HG02870 (cell line): ENCODE measurements at regions not wholly inside any gene's neighbourhood (a gene's known extent, or its start where the extent isn't known, plus 50 kb on each side); places are given as distances from the start of the nearest gene placed in this dataset.

Source experiments
- ATAC-seq: cut with Tn5 transposase; IDR thresholded peaks from one replicate; pipeline ENCODE4 v1.9.1; 2021; ENCODE audit warnings: mild to moderate bottlenecking, moderate library complexity; ENCODE audit not compliant: unreplicated experiment

DNA sequence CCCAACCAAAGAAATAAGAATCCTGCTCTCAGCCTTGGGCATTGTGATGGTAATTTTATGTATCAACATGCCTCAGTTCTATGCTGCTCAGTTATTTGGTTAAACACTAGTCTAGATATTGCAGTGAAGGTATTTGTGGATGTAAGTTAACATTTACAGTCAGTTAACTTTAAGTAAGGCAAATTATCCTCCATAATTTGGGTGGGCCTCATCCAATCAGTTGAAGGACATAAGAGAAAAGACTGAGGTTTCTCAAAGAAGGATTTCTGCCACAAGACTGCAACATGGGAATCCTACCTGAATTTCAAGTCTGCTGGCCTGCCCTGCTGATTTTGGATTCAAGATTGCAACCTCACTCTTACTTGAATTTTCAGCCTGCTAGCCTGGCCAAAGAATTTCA lies 975.5 kb upstream of the ACVR2A start:
- ATAC-seq = no peak

- no peak for ATAC-seq
Observed at GRCh38 chr2:146868051-146868450, 976.8 kb upstream of the ACVR2A start.

DNA sequence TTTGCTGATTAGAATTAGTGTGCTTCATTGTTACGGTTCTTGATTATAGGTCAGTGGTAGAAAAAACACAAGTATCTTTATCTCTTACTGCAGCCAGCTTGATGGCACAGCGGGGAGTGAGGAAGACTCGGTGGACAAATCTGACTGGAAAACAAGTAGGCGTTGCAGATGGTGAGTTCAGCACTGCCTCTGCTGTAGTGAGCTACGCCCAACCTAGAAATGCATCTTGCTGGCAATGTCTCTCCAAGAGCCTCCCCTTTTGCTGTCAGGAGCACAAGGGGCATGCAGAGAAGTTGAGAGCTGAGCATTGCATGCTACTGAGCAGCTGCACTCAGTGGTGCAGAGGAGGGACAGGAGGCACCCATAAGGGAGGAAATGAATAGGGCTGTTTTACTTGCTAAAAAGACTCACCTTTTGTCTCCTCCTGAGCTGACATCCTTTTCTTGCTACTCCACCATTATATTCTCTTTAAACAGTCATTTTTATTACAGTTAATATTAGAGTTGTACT lies 977.3 kb upstream of the ACVR2A start:
- ATAC-seq = no peak

DNA sequence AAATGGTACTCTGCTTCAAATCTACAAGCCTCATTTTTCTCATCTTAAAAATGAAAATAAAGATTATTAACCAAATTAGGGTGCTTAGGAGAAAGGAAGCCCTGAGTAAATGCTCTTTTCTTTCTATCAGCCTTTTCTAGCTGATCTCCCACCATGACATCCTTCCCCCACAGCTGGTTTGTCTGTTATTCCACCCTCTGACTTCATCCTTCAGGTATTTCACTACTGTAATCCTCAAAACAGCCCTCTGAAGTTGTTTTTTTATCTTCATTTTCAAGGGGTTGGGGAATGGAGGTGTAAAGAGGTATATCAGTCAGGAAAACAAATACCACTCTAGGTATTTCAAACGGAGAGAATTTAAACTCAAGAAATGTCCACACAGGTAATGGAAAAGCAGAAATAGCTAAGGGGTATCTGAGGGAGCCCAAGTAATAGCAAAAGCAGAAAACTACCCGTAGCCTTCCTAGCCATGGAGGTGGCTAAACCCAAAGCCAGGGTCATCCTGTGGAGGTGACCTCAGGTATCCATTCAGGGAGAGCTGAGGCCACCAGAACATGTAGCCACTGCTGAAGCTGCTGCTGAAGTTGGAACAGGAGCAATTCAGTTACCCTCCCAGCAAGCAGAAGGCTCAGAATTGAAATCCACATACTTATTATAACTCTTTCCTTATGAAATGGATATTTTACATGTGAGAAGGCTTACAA lies 990.9 kb upstream of the ACVR2A start:
- no peak for ATAC-seq

DNA sequence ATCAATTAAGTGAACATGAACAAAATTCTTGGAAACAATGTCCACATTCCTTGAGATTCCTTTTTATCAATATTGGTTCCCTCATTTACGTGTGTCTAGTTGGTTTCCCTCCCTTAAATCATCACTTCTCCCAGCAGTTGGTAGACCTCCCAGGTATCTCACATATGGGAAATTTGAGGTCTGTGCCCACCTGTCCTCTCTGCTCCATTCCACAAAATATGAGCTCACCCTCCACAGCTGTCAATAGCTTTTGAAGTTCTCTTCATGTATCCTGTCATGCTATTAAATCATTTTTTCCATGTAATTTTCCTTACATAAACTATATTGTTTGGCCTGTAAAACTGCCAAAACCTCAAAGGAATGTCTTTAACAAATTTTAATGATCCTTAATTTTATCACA lies 992.2 kb upstream of the ACVR2A start:
- ATAC-seq = no peak

DNA sequence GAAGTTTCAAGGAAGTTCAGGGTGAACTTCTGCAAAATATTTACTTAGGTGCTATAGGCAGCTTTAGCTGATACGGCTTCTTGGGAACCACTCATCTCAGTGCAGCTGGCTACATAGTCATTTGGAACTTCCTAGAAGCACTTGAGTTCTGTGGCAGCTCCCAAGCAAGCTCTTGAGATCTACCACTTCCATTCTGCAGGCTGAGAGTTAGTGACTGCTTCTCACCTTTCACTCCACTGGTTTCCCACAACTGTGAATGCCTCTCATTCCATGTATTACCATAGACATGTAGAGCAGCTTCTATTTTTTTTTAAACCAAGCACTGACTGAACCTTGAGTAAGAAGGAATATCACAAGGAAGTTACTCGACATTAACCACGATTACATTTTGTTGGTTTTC lies 994.1 kb upstream of the ACVR2A start:
- ATAC-seq = no peak

DNA sequence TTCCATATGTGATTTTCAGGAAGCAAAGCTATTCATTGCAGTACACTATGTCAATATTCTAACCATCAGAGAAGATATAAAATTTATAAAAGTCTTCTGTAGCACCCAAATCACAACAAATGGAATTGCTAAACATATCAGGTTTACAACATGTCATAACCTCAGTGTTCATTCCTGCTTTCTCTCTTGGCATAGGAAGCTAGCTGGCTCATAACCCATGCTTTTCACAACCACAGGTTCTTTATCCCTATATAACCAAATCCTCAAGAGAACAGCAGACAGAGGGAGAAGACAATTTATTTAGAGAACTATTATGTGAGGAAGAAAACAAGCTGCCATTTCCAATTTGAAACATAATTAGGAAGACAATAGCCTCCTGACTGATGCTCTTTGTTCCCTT lies 997.0 kb upstream of the ACVR2A start:
- no peak for ATAC-seq

DNA sequence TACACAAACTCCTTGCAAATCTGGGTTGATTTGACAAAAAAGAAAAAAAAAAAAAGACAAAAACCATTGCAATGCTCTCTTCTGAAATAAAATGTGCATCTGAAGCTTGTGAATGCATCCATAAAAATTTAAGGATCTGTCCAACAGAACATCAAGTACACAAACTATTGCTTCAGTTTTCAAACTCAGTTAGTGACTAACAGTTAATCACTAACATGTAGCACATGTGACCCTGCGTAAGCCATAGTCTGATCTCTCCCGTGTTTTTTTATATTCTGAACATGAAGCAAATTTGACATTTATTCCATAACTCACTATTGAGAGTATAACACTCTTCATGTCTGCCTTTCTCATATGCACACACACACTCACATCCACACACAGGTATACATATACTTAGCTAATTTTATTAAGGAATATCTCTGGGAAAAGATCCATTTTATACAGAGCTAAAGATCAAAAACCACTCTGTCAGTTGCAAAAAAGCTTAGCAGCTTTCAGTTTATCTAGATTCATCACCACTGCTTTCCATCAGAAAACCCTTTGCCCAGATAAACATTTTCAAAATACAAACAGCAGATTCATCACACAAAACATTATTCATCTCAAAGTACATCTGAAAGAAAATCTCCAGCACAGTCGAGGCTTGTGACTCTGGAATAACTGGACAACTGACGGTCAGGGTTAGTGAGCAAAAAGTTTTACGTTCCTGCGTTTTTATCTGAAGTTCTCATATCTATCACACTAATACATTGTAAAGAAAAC lies 1000.4 kb upstream of the ACVR2A start:
- no peak for ATAC-seq

DNA sequence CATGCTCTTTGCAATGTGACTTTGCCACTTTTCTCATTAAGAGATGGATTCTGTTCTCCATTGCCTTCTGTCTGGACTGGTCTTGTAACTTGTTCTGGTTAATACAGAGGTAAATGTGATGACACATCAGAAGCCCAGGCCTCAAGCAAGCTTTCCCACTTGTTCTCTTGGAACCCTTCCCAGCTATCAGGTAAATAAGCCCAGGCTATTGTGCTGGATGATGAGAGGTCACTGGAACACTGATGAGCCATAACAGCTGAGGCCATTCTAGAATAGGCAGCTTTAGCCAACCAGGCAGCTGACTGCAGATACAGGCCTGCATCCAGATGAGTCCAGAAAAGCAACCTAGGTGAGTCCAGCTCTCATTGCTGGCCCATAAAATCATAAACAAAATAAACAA lies 1007.0 kb upstream of the ACVR2A start:
- ATAC-seq = no peak

GRCh38 chr2:146826388-146826787 lies 1018.4 kb upstream of the ACVR2A start:
- no peak for ATAC-seq

DNA sequence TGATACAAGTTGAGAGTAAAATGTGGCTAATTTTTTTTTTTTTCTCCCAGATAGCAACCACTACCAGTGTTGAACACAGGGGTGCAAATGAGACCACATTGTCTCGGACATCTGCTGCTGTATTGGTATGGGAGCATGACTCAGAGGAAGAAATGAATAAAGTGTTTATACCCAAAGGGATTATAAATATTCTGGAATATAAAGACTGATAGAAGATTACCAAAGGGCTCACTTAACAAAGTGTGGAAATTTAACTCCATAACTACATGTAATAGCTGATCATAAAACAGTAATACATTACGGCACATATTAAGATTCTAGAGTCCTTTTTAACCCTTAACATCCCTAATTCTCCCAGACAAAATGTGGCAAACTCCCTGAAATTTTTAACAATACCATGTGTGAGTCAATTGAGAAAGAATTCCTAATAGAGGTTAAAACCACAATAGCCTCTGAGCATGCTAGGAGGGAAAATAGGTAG lies 1023.0 kb upstream of the ACVR2A start:
- ATAC-seq = no peak

- ATAC-seq = no peak
Observed at GRCh38 chr2:146820672-146821071, 1024.2 kb upstream of the ACVR2A start.

- ATAC-seq = no peak
Observed at GRCh38 chr2:146818122-146818521, 1026.7 kb upstream of the ACVR2A start.

GRCh38 chr2:146817613-146818012 lies 1027.2 kb upstream of the ACVR2A start:
- ATAC-seq = no peak

DNA sequence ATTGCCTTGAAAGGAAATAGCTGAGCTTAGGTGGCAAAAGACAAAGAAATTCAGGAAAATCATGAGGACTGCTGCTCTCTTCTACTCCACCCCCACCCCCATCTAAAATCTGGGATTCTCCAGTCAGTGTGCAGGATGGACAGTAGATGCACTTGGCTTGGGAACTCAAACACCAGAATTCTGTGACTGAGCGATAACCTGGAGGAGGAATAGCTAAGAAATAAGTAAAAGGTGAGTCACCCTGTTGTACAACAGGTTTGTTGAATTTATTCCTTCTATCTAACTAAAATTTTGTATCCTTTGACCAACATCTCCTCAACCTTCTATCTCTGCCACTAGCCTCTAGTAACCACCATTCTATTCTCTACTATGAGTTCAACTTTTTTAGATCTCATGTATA lies 1029.9 kb upstream of the ACVR2A start:
- no peak for ATAC-seq

DNA sequence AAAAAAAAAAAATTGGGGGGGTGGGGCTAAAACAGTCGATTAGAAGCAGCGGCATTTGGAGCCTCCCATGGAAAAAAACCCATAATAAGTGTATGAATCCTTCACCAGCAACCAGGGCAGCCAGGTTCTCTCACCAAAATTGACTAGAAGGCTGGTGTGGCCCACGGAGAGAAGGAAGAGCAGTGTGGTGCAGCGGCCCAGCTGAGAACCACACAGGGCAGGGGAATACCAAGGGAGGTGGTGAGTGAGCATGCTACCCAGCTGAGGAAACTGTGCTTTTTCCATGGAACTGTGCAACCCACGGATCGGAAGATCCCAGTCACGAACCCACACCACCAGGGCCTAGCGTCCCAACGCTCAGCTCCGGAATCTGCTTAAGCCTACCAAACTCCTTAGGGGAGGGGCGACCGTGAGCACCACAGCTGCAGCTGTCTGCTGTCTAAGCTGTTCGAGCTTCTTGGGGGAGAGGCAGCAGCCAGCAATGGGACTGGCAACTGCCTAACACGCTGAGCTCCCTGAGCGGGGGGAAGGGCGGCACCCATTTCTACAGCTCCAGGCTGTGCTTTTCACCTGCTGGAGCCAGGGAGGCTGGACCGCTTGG lies 1037.2 kb upstream of the ACVR2A start:
- no peak for ATAC-seq

DNA sequence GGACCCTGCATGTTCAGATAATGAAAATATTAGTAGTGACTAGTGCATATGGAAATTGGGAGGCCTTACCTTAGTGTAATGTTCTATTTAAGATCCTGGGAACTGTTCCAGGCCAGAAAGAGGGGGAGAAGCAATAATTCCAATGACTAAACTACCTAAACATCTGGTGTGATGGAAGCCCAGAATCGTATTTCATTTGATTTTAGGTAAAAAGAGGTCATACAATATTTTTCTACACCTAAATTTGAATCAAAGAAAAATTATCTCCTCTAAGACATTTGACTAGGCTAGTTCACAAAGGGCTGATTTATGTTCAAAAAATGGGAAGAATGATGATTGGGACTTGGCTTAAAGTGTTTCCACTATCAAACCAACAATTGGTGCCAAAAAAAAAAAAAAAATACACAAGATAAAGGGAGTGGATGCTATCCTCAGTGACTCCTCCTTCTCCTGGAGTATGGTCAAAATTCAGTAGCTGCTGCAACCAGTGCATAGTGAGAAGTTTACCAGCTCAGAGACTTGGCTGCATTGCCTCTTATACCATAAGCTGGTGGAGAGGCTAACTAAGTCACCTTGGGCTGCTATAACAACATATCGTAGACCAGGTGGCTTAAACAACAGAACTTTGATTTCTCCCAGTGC lies 1038.3 kb upstream of the ACVR2A start:
- ATAC-seq = no peak

DNA sequence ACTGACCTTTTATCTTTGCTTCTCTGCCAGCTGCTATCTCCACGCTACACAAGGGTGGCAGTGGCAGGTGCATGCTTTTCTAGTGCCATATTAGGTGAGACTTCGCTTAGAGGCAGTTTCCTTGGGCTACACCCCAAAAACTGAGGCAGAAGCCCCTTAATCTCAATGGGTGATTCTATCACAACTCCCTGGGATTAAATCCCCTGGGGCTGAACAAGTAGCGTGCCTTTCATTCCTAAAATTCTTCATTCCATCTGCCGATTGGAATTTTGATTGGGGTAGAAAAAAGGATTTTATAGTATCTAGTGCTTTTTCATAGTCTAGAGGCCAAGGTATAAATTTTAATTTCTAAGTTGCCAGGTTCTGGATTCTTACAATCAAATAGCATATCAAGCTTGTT lies 1040.5 kb upstream of the ACVR2A start:
- ATAC-seq = no peak

DNA sequence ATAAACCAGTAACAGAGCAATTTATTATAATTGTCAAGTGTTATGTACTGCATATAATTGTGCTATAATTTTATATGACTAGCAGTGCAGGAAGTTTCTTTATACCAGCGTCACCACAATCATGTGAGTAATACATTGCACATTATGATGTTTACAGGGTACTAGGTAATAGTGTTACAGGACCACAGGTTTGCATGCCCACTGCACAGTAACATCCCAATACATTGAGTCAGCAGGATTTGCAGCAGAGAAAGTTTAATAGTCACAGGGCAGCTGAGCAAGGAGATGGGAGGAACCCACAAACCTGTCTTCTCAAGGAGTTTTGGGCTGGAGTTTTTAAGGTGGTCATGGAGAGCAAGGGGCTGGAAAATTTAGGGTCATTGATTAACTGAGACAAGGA lies 1042.9 kb upstream of the ACVR2A start:
- ATAC-seq = no peak

- no peak for ATAC-seq
Observed at GRCh38 chr2:146786396-146786795, 1058.4 kb upstream of the ACVR2A start.

DNA sequence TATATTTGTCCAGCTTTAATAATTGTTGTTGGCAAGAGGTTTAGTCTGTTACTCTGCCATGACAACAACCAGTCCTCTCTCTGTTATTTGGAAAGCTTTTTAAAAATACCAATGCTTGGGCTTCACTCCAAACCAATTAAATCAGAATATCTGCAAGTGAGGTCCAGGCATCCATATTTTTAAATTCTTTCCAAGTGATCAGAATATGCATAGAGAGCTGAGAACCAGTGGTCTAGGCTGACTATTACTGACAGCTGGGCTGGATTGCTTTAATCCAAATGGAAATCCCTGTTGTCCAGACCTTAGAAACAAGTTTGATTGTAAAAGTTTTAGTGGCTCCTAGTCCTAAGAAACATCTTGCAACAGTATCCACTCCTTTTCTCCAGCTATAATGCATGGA lies 1059.7 kb upstream of the ACVR2A start:
- no peak for ATAC-seq
